LNCAP (cell line): ENCODE measurements at regions not wholly inside any gene's neighbourhood (a gene's known extent, or its start where the extent isn't known, plus 50 kb on each side); places are given as distances from the start of the nearest gene placed in this dataset.

Source experiments
- CTCF ChIP-seq: fragments of 450-650 bp; IDR thresholded peaks from 2 replicates; pipeline ENCODE4 v1.5.1; 2017; ENCODE audit warnings: mild to moderate bottlenecking

DNA sequence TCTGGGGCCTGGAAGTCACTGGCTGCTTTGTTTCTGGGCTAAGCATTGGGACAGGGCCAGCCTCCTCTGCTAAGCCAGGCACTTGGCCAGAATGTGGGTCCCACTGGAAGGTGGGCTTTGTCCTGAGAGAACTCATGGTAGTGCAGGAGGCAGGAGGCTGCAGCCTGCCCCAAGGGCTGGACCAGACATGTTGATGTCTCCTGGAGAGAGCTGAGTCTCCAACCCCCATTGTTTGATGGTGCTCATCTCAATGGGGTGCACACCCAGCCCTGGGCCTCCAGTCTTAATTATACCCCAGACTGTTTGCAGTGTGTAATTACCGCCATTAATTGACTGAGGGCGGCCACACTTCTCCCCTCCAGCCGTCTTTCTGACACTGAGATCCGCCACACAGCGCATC lies 220.5 kb upstream of the PMEPA1 start:
- TF ChIP-seq CTCF, result no peak

DNA sequence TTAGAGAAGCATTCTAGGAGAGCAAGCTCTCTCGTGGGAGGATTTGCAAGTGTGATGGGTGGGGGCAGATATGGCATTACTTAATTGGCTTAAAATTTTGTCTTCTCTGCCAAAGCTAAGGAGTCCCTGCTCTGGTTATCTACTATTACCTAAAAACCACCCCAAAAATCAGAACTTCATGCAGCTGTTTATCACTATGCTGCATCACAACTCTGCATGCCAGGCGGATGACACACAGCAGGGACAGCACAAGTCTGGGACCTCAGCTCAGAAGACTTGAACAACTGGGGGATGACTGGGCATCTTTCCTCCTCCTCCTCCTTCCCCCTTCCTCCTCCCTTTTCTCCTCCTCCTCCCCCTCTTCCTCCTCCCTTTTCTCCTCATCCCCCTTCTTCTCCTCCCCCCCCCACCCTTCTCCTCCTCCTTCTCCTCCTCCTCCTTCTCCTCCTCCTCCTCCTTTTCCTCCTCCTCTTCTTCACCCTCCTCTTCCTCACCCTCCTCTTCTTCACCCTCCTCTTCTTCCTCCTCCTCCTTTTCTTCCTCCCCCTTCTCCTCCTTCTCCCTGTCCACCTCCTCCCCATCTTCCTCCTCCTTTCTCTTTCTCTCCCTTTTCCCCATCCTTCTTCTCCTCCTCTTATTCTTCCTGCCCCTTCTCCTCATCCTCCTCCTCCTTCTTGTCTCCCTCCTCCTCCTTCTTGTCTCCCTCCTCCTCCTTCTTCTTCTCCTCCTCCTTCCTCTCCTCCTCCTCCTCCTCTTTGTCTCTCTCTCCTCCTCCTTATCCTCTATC lies 218.6 kb upstream of the PMEPA1 start:
- TF ChIP-seq CTCF, result no peak

DNA sequence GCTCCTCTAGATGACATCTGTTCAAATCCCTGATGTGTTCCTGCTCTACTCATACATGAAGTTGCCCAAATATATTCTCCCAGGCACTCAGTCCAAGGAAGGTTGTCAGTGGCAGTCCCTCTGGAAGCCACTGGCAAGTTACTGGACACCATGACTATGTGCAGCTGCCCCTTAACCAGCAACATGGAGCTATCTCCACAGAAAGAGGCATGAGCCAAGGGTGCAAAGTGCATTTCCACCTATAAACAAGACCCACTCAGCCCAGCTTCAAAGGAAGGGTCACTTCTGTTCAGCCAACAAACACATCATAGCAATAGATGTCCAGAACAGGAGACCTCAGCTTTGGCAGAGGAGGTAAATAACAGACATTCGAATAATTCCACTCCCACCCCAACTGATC lies 217.6 kb upstream of the PMEPA1 start:
- no peak for TF ChIP-seq CTCF

GRCh38 chr20:57922706-57923105 lies 212.9 kb upstream of the PMEPA1 start:
- no peak for TF ChIP-seq CTCF

DNA sequence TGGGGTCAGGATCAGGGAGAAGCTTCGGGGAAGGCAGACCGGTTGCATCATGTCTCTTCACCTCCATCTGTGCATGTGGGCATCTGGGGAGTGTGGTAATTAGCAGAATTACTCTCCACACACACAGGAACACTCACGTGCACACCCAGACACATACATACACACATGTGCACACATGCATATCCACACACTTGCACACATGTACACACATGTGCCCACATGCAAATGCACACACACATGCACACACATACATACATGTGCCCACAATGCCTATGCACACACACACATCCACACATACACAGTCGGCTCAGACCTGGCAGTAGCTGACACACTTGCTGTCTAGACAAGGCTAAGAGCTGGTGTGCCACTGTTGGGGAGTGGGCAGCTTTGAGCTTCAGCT lies 212.3 kb upstream of the PMEPA1 start:
- TF ChIP-seq CTCF, result no peak

DNA sequence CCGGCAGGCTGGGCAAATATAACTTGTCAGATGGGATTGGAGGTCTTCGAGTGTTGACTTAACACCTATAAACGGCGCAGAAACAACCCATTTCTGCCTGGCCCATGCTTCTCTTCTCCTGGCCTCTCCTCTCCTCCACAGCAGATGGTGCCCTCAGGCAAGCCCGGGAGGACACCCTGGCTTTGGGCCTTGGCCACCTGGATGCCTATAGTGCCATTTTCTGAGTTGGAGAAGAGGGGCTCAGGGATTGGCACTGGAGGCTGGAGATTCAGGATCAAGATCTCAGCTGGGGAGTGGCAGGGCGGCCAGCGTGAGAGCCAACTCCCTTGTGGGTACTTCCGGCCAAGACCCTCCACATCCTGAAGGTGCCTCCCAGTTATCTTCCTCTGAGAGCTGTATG lies 211.9 kb upstream of the PMEPA1 start:
- TF ChIP-seq CTCF, result no peak

DNA sequence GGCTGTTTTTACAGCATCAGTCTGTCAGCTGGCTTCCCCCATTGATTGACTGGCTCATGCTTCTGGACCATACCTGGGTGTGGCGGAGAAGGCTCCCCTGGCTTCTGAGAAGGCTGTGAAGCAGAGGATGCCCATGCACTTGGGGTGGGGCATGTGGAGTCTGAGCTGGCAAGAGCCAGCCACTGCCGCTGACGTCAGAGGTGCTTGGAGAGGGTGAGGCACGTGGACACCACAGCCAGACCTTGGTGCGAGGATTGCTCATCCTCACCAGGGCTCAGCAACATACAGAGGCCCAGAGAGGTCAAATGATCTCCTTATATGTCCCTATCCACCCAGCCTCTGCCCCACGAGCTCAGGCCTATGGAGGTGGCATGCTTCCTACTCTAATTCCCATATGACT lies 211.2 kb upstream of the PMEPA1 start:
- TF ChIP-seq CTCF, result no peak

DNA sequence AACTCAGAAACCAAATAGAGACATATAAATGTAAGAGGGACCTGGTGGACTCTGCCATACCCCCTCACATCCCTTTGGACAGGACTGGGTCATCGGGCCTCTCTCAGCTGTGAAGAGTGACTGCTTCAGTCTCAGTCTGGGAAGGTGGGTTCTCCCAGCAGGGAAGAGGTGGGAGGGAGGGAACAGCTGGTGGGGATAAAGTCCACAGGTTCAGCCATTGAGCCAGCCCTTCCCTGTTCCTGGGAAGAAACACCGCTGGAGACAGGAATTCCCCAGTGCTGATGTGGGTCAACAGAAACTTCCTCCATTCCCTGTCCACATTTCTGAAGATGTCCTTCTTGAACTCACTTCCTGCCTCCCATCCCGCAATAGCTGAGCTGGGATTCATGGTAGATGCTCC lies 209.2 kb upstream of the PMEPA1 start:
- TF ChIP-seq CTCF, result no peak
